ENCODE measurements at regions not wholly inside any gene's neighbourhood (a gene's known extent, or its start where the extent isn't known, plus 50 kb on each side); places are given as distances from the start of the nearest gene placed in this dataset.

DNA sequence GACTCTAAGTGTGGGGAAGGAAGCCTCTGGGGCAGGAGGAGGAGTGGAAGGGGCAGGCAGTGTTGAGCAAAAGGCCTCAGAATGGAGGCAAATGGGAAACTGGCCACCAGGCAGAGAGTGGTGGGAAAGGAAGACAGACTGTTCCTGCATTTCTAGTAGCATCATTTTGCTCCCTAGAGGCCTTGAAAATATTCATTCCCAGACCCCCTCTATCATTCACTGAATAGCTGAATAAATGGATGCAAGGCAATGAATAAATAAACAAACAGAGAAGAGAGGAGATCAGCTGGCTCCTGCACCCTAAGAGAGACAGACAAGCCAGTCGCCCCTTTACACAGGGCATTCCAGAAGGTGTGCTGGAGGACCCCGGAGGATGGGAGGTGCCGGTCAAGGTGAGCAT is 511.9 kb downstream of the BCOR start:
- Histone ChIP-seq H3K36me3 (no peaks in the 10 kb centered on the region), H3K4me1 (ENCODE audit: insufficient read depth) (no peaks in the 10 kb centered on the region), H3K27ac (no peak overlapping the region), H3K9me3 (no peaks in the 10 kb centered on the region), H3K4me3 (no peak overlapping the region), H3K27me3 (no peaks in the 10 kb centered on the region)
- no peak for DNase-seq
- no peak for TF ChIP-seq EP300 (IDR thresholded peaks at IDR 0.05)
- TF ChIP-seq POLR2A (IDR thresholded peaks at IDR 0.05): no peak
- TF ChIP-seq, protein P1, sequence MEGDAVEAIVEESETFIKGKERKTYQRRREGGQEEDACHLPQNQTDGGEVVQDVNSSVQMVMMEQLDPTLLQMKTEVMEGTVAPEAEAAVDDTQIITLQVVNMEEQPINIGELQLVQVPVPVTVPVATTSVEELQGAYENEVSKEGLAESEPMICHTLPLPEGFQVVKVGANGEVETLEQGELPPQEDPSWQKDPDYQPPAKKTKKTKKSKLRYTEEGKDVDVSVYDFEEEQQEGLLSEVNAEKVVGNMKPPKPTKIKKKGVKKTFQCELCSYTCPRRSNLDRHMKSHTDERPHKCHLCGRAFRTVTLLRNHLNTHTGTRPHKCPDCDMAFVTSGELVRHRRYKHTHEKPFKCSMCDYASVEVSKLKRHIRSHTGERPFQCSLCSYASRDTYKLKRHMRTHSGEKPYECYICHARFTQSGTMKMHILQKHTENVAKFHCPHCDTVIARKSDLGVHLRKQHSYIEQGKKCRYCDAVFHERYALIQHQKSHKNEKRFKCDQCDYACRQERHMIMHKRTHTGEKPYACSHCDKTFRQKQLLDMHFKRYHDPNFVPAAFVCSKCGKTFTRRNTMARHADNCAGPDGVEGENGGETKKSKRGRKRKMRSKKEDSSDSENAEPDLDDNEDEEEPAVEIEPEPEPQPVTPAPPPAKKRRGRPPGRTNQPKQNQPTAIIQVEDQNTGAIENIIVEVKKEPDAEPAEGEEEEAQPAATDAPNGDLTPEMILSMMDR (IDR thresholded peaks at IDR 0.05): no peak
- intact Hi-C loops (cut with DNase I): no loop called here
- 81 to 82% (median 81%) methylated on average over 3 of the region's 3 CpGs for WGBS, 3 donors

DNA sequence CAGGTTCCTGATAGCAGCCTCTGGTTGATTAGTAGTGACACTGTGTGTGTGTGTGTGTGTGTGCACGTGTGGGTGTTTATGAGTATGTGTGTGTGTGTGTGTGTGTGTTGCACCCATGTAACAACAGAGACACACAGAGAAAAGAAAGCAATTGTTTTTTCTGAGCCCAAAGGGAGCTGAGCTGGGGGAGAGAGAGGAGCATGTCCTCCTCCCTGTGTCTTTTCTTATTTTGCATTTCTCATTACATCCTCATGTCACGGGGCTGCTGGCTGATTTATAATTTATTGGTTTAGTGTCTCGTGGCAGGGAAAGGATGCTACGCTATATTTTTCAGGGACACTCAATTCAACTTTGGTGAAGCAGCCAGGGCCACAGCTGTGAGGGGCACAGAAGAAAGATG is 511.4 kb downstream of the BCOR start:
- 62 to 66% (median 64%) methylated on average over 4 of the region's 4 CpGs for WGBS, 3 donors
- H3K27ac ChIP-seq: no peak overlapping the region
- DNase-seq: no peak
- H3K4me3 ChIP-seq: no peak overlapping the region
- H3K4me1 ChIP-seq (ENCODE audit: insufficient read depth): no peaks in the 10 kb centered on the region
- intact Hi-C loops (cut with DNase I): no loop called here
- H3K27me3 ChIP-seq: no peaks in the 10 kb centered on the region
- TF ChIP-seq POLR2A (IDR thresholded peaks at IDR 0.05) (no peak), EP300 (IDR thresholded peaks at IDR 0.05) (no peak)
- TF ChIP-seq, protein P1 (IDR thresholded peaks at IDR 0.05): no peak
- no peaks in the 10 kb centered on the region for H3K36me3 ChIP-seq
- H3K9me3 ChIP-seq: no peaks in the 10 kb centered on the region

DNA sequence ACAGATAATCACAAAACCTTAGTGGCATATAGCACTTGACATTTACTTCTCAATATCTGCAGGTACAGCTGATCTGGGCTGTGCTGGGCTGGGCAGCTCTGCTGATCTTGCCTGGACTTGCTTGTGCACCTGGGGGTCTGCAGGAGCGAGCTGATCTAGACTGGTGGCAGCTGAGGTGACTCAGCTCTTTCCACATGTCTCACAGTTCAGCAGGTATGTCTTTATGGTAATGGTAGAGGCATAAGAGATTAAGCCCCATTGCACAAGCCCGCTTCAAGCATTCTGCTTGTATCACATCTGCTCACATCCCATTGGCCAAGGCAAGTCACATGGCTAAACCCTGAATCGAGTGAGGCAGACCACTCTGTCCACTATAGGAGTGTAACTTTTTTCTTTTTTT is 506.7 kb downstream of the BCOR start:
- H3K36me3 ChIP-seq: no peaks in the 10 kb centered on the region
- WGBS, 3 donors: 73 to 81% (median 78%) methylated on average over 3 of the region's 3 CpGs
- no peak overlapping the region for H3K4me3 ChIP-seq
- intact Hi-C loops (cut with DNase I): no loop called here
- H3K27ac ChIP-seq: no peak overlapping the region
- no peak for DNase-seq
- H3K27me3 ChIP-seq: no peaks in the 10 kb centered on the region
- TF ChIP-seq, protein P1 (IDR thresholded peaks at IDR 0.05): no peak
- TF ChIP-seq POLR2A (IDR thresholded peaks at IDR 0.05): no peak
- no peak for TF ChIP-seq EP300 (IDR thresholded peaks at IDR 0.05)
- H3K9me3 ChIP-seq: no peaks in the 10 kb centered on the region
- no peaks in the 10 kb centered on the region for H3K4me1 ChIP-seq (ENCODE audit: insufficient read depth)

DNA sequence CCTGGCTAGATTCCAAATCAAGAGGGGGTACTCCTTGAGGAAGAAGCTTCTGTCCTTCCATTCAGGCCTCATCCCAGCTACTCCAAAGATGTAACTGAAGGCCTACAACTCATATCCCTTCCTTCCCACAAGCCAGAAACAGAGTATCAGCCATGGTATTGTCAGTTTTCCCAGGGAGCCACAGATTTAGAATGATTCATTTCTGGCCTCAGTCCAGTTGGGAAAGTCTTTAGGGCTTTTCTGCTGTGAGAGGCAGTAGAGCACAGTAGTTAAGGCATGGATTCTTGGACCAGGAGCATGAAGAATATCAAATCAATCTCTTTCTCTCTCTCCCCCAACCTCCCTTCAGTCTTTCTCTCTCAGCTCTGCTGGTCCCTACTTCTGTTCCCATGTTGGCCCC is 505.0 kb downstream of the BCOR start:
- TF ChIP-seq POLR2A (IDR thresholded peaks at IDR 0.05) (no peak), EP300 (IDR thresholded peaks at IDR 0.05) (no peak)
- TF ChIP-seq, protein P1 (IDR thresholded peaks at IDR 0.05): no peak
- Histone ChIP-seq H3K36me3 (no peaks in the 10 kb centered on the region), H3K9me3 (no peaks in the 10 kb centered on the region), H3K4me1 (ENCODE audit: insufficient read depth) (no peaks in the 10 kb centered on the region), H3K27me3 (no peaks in the 10 kb centered on the region), H3K4me3 (no peak overlapping the region), H3K27ac (no peak overlapping the region)
- intact Hi-C loops (cut with DNase I): no loop called here
- no peak for DNase-seq

DNA sequence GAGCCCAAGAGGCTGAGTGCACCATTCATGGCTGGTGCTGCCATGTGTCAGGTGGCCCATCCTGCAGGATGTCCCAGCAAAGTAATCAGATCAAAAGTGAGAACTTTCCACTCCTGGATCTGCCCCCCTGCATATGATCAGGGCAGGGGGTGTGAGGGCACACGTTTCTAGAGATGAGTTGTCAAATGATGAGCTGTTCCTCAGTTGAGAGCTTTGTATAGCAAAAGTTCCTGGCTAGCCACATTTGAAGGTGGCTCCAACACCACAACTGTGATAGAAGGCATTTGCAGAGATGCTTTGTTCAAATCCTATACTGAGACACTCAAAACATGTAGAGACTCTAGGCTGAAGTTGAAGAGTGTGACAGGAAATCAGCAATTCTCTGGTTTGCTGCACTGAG is 501.8 kb downstream of the BCOR start:
- no peaks in the 10 kb centered on the region for H3K27me3 ChIP-seq
- H3K4me3 ChIP-seq: no peak overlapping the region
- no peaks in the 10 kb centered on the region for H3K36me3 ChIP-seq
- no peaks in the 10 kb centered on the region for H3K4me1 ChIP-seq (ENCODE audit: insufficient read depth)
- intact Hi-C loops (cut with DNase I): no loop called here
- no peak overlapping the region for H3K27ac ChIP-seq
- WGBS, 3 donors: 38 to 60% (median 58%) methylated on average over 1 of the region's 1 CpG
- no peak for DNase-seq
- no peaks in the 10 kb centered on the region for H3K9me3 ChIP-seq
- TF ChIP-seq, protein P1 (IDR thresholded peaks at IDR 0.05): no peak
- TF ChIP-seq POLR2A (IDR thresholded peaks at IDR 0.05) (no peak), EP300 (IDR thresholded peaks at IDR 0.05) (no peak)

Measured in ovary (tissue), 7 donors.